Neutrophil (primary cell): ENCODE measurements at regions not wholly inside any gene's neighbourhood (a gene's known extent, or its start where the extent isn't known, plus 50 kb on each side); places are given as distances from the start of the nearest gene placed in this dataset.

Source experiments
- H3K27ac ChIP-seq: fragments of 200-600 bp; sonication (generic); 2 replicates; pipeline ENCODE4 v1.5.1; 2016; ENCODE audit warnings: mild to moderate bottlenecking, moderate library complexity
- H3K27me3 ChIP-seq: fragments of 200-600 bp; sonication (generic); 2 replicates; pipeline ENCODE4 v1.6.0; 2016; ENCODE audit warnings: mild to moderate bottlenecking
- H3K36me3 ChIP-seq: fragments of 200-600 bp; sonication (generic); 2 replicates; pipeline ENCODE4 v1.5.1; 2017
- H3K4me1 ChIP-seq, 2 experiments: fragments of 200-600 bp in 1 of 2; sonication (generic) in 1 of 2; 1 replicate in 1 of 2; 2 replicates in 1 of 2; pipeline versions ENCODE4 v1.5.1 to v1.6.1; 2013 to 2016; ENCODE audit warnings: low read depth in 1 of 2, low read length in 1 of 2, mild to moderate bottlenecking in 1 of 2, moderate library complexity in 1 of 2; ENCODE audit not compliant: control insufficient read depth in 1 of 2, insufficient read depth in 1 of 2
- H3K4me3 ChIP-seq, 2 experiments: fragments of 200-600 bp in 1 of 2; sonication (generic) in 1 of 2; 1 replicate in 1 of 2; 2 replicates in 1 of 2; pipeline ENCODE4 v1.5.1; 2013 to 2016; ENCODE audit warnings: low read depth in 1 of 2, low read length in 1 of 2, mild to moderate bottlenecking in 1 of 2, moderate library complexity in 1 of 2
- H3K9me3 ChIP-seq: fragments of 200-600 bp; sonication (generic); 2 replicates; pipeline ENCODE4 v1.5.1; 2016
- TF ChIP-seq, protein P1 (sequence below): fragments of 200-600 bp; sonication (generic); IDR thresholded peaks from 2 replicates; pipeline ENCODE4 v1.5.1; 2016; ENCODE audit warnings: antibody characterized with exemption

DNA sequence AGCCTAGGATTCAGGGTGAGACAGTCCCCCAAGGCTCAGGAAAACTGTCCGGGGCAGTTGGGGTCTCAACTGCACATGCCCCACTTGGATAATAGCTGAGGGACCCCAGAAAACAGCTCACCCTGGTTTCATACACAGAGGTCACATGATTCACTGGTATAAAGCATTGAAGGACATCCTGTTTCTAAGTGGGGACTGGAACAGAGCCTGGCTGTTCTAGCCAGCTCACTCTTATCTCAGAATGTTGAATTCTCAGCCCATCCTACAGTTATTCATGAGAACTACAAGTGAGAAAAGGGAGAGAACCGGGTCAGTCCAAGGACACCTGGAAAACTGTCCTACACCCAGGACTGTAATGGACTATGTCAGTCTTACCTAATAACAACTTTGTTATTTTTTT is 170.9 kb downstream of the FGF1 start:
- Histone ChIP-seq H3K27ac (no peak overlapping the region), H3K36me3 (no peaks in the 10 kb centered on the region), H3K4me1 (no peaks in the 10 kb centered on the region), H3K9me3 (no peaks in the 10 kb centered on the region), H3K27me3 (no peaks in the 10 kb centered on the region), H3K4me3 (no peak overlapping the region)
- TF ChIP-seq, protein P1, sequence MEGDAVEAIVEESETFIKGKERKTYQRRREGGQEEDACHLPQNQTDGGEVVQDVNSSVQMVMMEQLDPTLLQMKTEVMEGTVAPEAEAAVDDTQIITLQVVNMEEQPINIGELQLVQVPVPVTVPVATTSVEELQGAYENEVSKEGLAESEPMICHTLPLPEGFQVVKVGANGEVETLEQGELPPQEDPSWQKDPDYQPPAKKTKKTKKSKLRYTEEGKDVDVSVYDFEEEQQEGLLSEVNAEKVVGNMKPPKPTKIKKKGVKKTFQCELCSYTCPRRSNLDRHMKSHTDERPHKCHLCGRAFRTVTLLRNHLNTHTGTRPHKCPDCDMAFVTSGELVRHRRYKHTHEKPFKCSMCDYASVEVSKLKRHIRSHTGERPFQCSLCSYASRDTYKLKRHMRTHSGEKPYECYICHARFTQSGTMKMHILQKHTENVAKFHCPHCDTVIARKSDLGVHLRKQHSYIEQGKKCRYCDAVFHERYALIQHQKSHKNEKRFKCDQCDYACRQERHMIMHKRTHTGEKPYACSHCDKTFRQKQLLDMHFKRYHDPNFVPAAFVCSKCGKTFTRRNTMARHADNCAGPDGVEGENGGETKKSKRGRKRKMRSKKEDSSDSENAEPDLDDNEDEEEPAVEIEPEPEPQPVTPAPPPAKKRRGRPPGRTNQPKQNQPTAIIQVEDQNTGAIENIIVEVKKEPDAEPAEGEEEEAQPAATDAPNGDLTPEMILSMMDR = no peak

DNA sequence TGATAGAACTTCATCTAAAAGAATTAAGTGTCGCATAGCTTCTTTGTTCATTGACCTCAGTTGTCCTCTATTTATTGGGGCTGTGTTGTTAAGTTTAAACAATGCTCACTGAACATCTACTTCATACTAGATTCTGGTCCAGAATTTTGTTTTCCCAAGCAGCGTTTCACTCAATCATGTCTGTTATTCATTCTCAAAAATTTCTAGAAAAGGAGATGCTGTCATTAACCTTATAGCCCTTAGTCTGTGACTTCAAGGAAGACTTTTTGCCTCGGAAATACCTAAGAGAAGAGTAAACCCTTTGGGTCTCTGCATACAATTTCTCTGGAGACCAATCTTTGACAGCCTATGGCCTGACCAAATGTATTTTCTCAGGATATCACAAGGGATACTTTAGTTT is 171.7 kb downstream of the FGF1 start:
- no peak overlapping the region for H3K4me3 ChIP-seq
- H3K36me3 ChIP-seq = no peaks in the 10 kb centered on the region
- TF ChIP-seq, protein P1 = no peak
- no peaks in the 10 kb centered on the region for H3K9me3 ChIP-seq
- no peaks in the 10 kb centered on the region for H3K4me1 ChIP-seq
- no peak overlapping the region for H3K27ac ChIP-seq
- H3K27me3 ChIP-seq = no peaks in the 10 kb centered on the region

DNA sequence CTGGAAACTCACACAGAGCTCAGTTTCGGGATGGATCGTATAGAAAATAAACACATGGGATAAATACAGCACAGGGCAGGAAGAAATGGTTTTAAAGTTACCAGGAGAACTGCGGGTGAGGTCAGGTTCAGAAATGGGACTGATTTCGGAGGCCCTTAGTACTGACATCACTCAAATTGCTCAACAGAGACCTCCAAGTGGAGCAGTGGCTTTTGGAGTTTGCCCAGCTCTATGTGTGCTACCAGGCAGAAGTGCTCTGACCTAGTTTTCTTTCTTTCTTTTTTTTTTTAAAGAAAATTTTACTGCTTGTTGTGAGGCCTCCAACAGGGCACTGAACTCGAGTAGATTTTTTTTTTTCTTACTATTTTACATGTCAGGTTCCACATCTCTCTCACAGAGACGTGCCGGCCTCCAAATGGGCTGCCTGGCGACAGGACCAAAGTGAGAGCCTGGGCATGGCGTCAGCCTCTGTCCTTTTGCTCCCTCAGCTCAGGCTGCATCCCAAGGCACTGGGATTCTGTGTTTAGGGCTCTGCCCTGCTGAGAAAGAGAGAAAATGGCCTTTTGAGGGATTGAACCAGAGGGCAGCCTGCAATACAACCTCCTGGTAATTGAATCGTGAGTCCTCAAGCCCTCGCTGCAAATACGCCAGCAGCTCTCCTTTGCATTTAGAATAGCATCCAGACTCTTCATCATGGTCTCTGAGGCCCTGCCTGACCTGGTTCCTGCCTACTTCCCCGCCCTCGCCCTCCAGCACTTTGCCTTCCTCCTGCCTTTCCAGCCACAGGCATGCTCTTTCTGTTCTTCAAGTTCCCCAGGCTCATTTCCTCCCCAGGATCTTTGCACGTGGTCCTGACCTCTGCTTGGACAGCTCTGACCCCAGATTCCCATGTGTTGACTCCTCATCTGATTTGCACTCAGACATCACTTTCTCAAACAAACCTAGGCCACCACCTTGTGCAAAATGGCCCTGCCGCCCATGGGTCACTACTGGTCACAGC is 173.5 kb downstream of the FGF1 start:
- H3K4me3 ChIP-seq = no peak overlapping the region
- no peaks in the 10 kb centered on the region for H3K36me3 ChIP-seq
- H3K9me3 ChIP-seq = no peaks in the 10 kb centered on the region
- H3K4me1 ChIP-seq = no peaks in the 10 kb centered on the region
- H3K27me3 ChIP-seq = peaks cover 9% of the 10 kb centered on the region
- no peak overlapping the region for H3K27ac ChIP-seq
- TF ChIP-seq, protein P1 = no peak

DNA sequence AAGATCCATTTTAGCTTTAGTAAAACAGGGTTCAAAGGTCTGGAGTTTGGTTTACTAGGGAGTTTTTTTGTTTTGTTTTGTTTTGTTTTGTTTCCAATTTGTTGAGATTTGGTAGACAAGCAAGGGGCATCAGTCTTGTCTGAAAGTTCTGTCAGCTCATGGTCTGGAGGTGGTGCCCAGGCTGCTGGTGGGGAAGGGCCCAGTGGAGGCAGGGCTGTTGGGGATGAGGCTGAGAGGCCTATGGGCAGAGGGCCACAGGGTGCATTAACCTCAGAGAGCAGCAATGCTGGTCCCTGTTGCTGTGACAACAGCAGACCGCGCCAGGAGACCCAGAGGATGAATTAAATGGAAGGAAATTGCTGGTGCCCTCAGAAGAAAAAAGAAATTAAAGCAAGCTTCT is 174.5 kb downstream of the FGF1 start:
- Histone ChIP-seq H3K36me3 (no peaks in the 10 kb centered on the region), H3K4me3 (no peak overlapping the region), H3K27me3 (peaks cover 9% of the 10 kb centered on the region), H3K4me1 (no peaks in the 10 kb centered on the region), H3K27ac (no peak overlapping the region), H3K9me3 (no peaks in the 10 kb centered on the region)
- TF ChIP-seq, protein P1 = no peak

DNA sequence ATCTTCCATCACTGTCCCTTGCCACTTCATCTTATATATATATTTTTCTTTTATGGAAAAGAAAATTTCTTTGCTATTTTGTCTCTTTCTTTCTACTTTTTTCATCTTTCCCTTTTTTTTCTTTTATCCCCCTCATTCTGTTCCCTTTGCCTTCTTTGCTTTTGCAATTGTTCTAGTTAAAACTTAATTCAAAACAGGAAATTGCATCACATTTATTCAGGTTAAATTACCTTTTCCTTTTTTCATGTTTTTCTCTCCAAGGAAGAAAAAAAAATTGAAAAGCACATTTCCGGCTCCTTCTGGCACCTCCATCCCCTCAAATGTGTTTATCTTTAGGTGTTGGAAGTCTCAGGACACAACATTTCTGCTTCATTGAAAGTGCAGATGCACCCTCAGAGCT is 176.9 kb downstream of the FGF1 start:
- Histone ChIP-seq H3K4me1 (no peaks in the 10 kb centered on the region), H3K36me3 (no peaks in the 10 kb centered on the region), H3K27ac (no peak overlapping the region), H3K4me3 (no peak overlapping the region), H3K27me3 (peaks cover 13% of the 10 kb centered on the region), H3K9me3 (no peaks in the 10 kb centered on the region)
- TF ChIP-seq, protein P1 = no peak
